ENCODE measurements at regions not wholly inside any gene's neighbourhood (a gene's known extent, or its start where the extent isn't known, plus 50 kb on each side); places are given as distances from the start of the nearest gene placed in this dataset.

DNA sequence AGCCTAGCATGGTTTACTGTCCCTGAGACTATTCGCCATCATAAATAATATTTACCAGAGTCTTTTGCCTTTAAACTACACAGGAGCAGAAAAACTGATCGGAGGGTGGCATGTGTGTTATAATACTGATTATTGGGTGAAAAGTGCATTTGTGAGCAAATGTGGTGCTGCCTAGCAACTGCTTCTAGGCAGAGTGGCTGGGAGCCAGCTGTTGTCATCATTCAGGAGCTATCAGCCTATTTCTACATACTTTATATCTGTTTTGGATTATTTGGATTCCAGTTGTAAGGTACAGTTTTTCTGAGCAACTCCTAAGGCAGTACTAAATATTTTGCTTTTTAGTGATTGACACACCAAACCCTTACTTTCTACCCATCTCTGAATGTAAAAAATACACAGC, 75.0 kb upstream of the MSTN start:
- no peaks in the 10 kb centered on the region for H3K27me3 ChIP-seq
- TF ChIP-seq, protein P1, sequence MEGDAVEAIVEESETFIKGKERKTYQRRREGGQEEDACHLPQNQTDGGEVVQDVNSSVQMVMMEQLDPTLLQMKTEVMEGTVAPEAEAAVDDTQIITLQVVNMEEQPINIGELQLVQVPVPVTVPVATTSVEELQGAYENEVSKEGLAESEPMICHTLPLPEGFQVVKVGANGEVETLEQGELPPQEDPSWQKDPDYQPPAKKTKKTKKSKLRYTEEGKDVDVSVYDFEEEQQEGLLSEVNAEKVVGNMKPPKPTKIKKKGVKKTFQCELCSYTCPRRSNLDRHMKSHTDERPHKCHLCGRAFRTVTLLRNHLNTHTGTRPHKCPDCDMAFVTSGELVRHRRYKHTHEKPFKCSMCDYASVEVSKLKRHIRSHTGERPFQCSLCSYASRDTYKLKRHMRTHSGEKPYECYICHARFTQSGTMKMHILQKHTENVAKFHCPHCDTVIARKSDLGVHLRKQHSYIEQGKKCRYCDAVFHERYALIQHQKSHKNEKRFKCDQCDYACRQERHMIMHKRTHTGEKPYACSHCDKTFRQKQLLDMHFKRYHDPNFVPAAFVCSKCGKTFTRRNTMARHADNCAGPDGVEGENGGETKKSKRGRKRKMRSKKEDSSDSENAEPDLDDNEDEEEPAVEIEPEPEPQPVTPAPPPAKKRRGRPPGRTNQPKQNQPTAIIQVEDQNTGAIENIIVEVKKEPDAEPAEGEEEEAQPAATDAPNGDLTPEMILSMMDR (IDR thresholded peaks at IDR 0.05) = no peak
- no peaks in the 10 kb centered on the region for H3K36me3 ChIP-seq
- no peaks in the 10 kb centered on the region for H3K4me1 ChIP-seq
- no peak for DNase-seq
- intact Hi-C loops (cut with DNase I; ENCODE audit: low total_unique reads) = no loop called here
- H3K4me3 ChIP-seq = no peak overlapping the region
- H3K27ac ChIP-seq = no peak overlapping the region
- H3K9me3 ChIP-seq = peaks cover 0 to 5% (median 0%) of the 10 kb centered on the region in 3 donors

DNA sequence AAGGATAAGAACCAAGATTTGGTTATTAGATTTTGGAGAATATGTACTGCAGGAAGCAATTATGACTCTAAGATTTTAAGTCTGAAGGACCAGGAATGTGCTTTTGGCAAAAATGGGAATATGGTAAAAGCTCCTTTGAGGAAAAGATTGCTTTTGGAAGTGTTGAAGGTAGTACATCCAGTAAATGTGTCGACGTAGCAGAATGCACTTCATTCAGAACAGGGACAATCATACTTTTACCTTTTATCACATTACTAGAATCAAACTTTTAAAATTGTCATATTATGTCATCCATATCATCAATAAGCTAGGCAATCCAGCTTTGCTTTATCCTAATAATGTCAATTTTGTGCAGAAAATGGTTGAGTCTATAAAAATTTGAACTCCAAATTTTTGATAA, 74.3 kb upstream of the MSTN start:
- no peaks in the 10 kb centered on the region for H3K4me1 ChIP-seq
- no peak overlapping the region for H3K27ac ChIP-seq
- H3K9me3 ChIP-seq = peaks cover 0 to 5% (median 0%) of the 10 kb centered on the region in 3 donors
- intact Hi-C loops (cut with DNase I; ENCODE audit: low total_unique reads) = no loop called here
- DNase-seq = no peak
- TF ChIP-seq, protein P1 (IDR thresholded peaks at IDR 0.05) = no peak
- no peak overlapping the region for H3K4me3 ChIP-seq
- H3K27me3 ChIP-seq = no peaks in the 10 kb centered on the region
- H3K36me3 ChIP-seq = no peaks in the 10 kb centered on the region

DNA sequence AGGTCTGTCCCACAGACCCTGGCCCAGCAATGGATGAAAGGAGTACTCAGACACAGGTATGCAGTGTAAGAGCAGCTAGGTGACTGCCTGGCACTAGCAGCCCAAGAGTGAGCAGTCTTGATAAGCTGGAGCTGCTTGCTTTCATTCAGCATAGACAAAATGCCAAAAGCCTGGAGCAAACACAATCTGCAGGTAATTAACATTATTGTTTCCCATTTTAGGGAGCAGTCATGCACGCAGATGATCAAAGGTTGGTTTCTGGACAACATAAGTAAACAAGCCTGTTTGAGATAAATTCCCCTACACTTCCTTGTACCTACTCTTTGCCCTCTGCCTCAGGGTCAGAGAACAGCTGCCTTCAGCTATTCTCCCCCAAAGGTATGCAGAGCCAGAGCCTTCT, 73.7 kb upstream of the MSTN start:
- TF ChIP-seq, protein P1 (IDR thresholded peaks at IDR 0.05) = no peak
- peaks cover 0 to 5% (median 0%) of the 10 kb centered on the region in 3 donors for H3K9me3 ChIP-seq
- no peak for DNase-seq
- no peaks in the 10 kb centered on the region for H3K27me3 ChIP-seq
- intact Hi-C loops (cut with DNase I; ENCODE audit: low total_unique reads) = no loop called here
- no peak overlapping the region for H3K4me3 ChIP-seq
- no peak overlapping the region for H3K27ac ChIP-seq
- H3K4me1 ChIP-seq = no peaks in the 10 kb centered on the region
- H3K36me3 ChIP-seq = no peaks in the 10 kb centered on the region

DNA sequence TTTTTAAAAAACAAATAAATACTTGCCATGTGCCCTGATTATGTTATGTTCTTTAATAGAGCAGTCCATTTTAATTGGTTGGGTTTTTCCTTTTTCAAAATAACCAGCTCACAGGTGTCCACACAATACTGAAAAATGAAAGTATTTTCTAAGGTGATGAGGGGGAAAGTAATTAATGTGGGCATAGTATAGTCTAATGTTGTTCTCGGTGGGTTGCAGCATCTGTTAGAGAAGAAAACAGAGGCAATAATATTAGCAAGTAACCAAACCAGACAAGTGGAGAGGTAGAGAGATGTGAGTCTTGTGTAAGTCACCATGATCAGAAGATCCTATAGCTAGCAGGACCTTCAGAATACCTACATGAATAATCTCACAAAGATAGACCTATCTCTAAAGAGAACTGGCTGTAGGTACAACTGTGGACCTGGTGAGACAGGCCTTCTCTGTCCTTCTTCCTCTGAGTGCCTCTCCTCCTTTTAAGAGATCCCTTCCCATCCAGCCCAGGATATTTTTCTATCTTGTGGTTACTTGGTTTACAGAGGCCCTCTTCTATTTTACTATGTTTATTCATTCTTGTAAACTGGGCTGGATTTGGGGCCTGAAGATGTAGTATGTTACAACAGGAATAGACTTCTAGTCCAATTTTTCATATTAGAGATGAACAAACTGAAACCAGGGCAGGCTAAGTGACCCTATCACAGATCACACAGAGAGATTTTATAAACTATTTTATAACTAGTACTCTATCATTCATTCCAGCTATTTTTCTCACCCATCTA, 67.1 kb upstream of the MSTN start:
- Histone ChIP-seq H3K27ac (no peak overlapping the region), H3K4me3 (no peak overlapping the region), H3K27me3 (no peaks in the 10 kb centered on the region), H3K4me1 (no peaks in the 10 kb centered on the region), H3K9me3 (no peaks in the 10 kb centered on the region), H3K36me3 (no peaks in the 10 kb centered on the region)
- intact Hi-C loops (cut with DNase I; ENCODE audit: low total_unique reads) = no loop called here
- TF ChIP-seq, protein P1 (IDR thresholded peaks at IDR 0.05) = no peak
- no peak for DNase-seq

DNA sequence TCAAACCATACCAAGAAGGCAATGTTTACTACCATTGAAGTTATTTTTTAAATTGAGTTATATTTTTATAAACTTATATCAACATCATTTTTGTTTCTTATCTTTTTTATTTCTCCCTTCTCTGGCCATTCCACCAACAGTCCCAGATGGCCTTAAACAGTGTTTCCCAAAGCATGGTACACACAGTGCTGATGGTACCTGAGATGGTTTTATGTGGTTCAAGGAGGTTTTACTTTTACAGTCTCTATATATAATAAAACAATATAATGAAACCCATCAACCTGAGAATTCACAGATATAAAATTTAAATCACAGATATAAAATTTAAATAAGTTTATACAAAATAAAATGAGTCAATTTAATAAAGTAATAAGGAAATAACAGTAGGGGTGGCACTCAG, 65.1 kb upstream of the MSTN start:
- TF ChIP-seq, protein P1 (IDR thresholded peaks at IDR 0.05) = no peak
- Histone ChIP-seq H3K9me3 (no peaks in the 10 kb centered on the region), H3K4me1 (no peaks in the 10 kb centered on the region), H3K27me3 (no peaks in the 10 kb centered on the region), H3K36me3 (no peaks in the 10 kb centered on the region), H3K27ac (no peak overlapping the region), H3K4me3 (no peak overlapping the region)
- no peak for DNase-seq
- intact Hi-C loops (cut with DNase I; ENCODE audit: low total_unique reads) = no loop called here

Measured in tibial artery (tissue), 4 donors.